GM19193 (cell line): ENCODE measurements at regions not wholly inside any gene's neighbourhood (a gene's known extent, or its start where the extent isn't known, plus 50 kb on each side); places are given as distances from the start of the nearest gene placed in this dataset.

Experiments used
- POLR2A ChIP-seq: IDR thresholded peaks from 4 replicates; pipeline ENCODE4 v1.6.1; 2011; ENCODE audit not compliant: insufficient read depth, insufficient read length; ENCODE audit errors: extremely low read depth

DNA sequence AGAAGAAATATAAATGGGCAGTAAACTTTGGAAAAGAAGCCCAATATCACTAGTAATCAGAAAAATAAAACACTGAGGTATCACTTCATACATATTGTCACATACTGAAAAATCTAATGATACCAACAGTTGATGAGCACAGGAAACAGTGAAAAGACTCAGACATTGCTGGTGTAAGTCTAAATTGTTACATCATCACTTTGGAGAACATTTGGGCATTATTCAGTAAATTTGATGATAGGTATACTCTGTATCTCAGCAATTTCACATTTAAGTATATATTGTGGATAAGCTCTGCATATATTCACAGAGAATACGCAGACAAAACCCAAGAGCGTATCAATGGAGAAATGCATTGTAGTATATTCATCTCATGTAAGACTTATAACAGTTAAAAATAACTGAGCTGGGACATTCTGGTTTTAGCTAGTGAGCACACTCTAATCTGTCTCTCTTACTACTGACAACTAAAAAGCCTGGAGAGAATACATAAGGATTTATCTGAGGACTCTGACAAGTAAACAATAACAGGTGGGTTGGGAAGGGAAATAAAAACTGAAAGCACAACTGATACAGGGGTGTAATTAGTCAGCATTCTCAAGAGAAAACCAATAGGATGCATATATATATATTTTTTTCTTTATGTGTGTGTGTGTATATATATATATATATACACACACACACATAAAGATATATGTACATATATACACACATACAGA, 212.7 kb upstream of the JUN start:
- TF ChIP-seq POLR2A = no peak

DNA sequence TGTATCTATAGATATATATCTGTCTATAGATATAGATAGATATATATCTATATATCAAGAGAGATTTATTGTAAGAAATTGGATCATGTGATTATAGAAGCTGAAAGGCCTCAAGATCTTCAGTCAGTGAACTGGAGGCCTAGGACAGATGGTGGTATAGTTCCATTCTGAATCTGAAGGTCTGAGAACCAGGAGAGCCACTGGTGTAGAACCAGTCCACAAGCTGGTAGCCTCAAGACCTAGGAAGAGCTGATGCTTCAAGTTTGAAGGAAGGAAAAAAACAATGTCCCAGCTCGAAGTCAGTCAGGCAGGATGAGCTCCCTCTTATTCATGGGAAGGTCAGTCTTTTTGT, 213.2 kb upstream of the JUN start:
- no peak for TF ChIP-seq POLR2A

DNA sequence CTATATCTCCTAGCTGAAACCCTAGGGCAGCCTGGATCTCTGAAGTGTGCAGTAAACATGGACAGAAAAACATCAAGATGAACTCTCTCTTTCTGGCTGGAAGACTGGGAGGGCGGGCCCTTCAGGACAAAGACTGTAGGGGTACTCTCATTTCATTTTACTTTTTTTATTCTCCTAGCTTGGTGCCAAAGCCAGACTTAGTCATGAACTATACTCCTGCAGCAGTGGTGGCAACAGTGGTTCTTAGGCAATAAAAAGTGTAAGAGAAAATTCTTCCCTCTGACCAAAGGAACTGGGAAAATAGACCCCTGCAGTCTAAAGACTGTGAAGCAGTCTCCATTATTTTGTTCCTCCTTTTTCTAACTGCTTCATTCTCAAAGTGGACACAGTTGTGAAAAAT, 213.8 kb upstream of the JUN start:
- TF ChIP-seq POLR2A = no peak

DNA sequence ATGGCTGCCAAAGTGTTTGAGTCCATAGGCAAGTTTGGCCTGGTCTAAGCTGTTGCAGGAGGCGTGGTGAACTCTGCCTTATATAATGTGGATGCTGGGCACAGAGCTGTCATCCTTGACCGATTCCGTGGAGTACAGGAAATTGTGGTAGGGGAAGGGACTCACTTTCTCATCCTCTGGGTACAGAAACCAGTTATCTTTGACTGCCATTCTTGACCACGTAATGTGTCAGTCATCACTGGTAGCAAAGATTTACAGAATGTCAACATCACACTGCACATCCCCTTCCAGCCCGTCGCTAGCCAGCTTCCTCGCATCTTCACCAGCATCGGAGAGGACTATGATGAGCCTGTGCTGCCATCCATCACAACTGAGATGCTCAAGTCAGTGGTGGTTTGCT, 215.8 kb upstream of the JUN start:
- no peak for TF ChIP-seq POLR2A

DNA sequence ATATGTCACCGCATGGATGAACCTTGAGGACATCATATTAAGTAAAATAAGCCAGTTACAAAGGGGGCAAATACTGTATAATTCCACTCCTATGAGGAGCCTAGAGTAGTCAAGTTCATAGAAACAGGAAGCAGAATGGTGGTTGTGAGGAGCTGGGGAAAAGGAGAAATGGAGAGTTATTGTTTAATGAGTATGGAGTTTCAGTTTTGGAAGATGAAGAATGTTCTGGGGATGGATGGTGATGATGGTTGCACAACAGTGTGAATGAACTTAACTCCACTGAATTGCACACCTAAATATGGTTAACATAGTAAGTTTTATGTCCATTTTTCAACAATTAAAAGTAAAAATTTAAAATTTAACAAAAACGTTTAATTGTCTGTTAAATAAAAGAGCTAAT, 220.9 kb upstream of the JUN start:
- TF ChIP-seq POLR2A = no peak

DNA sequence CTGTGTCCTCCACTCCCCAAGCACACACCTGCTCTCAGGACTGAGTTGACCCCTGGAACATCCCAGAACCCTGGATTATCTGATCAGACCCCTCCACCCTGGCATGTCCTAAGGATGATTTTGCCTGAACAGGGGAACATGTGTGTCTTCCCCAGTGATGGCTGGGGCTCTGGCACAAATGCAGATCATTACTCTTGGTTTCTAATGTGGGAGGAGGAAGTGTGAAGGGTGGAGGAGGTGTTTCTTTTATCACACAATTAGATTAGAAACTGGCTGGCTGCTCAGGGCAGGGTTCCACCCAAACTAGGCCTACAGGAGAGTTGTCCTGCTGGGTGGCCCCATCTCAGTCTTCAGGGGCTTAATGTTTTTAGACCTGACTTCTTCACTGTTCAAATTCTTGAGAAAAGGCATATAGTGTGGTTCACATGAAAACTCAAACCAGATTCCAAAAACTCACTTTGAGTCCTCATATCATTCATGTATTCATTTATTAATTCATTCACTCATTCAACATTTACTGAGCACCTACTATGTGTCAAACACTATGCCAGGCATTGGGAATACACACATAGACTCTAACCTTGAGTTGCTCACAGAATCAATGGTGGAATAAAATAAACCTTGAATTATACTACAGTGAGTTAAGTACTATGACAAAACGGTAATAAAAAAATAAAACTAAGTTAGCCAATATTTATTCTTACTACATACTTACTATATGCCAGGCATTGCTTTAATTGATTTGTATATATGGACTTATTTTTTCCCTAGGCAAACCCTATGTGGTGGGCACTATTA, 221.8 kb upstream of the JUN start:
- no peak for TF ChIP-seq POLR2A

DNA sequence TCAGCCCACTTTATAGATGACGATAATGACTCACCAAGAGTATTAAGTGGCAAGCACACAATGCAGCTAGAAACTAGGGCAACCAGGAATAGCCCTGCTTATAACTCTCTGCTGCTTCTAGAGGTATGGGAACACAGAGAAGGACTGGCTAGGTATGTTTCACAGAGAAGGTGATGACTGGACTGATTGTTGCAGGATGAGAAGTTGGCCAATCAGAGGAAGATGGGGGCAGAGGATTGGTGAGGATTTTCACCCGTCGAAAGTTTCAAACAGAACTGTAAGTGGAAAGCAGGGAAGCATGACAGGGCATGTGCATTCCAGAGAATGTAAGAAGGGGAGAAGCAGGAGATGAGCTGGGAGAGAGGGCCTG, 222.4 kb upstream of the JUN start:
- TF ChIP-seq POLR2A = no peak

DNA sequence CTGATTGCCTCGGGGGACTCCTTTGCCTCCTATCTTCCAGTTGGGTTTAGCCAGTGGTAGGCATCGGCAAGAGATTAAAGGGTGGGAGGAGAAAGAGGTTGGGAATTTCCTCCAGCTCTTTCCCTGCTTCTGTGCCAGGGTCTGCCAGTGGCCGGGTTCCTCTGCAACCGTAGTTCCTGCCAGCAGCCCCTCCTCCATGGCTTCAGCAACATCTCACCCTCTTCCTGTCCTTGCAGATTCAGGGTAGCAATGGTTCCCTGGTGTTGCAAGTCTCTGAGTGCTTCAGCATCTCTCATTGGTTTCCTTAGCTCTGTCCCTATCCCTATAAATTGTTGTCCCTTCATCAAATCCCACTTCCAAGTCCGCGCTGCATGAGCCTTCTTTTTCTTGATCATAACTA, 223.1 kb upstream of the JUN start:
- TF ChIP-seq POLR2A = no peak

DNA sequence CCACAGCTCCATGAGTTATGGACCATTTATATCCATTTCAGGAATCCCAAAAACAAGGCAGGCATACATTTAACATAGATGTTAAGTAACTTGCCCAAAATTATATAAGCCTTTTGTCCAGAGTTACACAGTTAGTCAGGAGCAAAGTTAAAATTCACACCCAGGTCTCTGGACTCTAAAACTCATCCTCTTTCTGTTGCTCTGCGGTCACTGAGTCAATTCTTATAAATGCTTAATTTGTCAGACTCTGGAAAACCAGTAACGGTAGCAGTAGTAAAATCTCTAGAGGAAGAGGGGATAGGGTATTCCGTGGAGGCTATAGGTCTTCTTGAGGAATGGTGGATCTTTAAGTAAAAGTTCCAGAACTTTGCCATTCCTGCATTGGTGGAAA, 223.6 kb upstream of the JUN start:
- no peak for TF ChIP-seq POLR2A

DNA sequence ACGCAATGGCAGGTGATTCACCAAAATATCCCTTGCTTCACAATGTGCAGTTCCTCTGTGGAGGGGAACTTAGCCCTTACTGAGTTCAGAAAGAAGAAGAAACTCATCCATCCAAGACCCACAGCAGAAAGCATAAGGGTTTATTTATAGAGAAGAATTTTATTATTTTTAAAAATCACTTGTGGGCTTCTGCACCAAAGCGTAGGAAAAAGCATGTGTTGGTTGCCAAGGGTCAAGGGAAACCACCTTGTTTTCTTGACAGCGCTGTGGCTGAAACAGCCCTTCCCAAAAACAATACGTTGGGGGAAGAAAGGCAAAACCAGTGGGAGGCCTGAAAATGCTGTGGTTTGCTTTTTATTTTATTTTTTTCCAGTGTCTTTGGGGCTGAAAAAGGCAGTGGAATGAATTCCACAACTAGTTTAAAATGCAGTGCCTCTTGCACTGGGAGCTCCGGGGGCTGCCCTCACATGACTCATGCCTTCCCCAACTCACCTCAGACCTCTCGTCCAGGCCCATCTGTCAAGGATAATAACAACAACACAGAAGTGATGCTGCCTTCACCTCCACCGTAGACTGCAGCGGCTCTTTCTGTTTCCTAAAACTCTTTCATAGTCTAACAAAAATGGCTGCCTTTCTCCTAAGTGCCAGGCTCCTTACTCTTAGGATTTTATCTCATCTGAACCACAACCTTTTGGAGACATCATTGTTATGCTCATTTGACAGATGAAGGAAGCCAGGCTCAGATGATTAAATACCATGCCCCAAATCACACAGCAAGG, 224.2 kb upstream of the JUN start:
- no peak for TF ChIP-seq POLR2A

DNA sequence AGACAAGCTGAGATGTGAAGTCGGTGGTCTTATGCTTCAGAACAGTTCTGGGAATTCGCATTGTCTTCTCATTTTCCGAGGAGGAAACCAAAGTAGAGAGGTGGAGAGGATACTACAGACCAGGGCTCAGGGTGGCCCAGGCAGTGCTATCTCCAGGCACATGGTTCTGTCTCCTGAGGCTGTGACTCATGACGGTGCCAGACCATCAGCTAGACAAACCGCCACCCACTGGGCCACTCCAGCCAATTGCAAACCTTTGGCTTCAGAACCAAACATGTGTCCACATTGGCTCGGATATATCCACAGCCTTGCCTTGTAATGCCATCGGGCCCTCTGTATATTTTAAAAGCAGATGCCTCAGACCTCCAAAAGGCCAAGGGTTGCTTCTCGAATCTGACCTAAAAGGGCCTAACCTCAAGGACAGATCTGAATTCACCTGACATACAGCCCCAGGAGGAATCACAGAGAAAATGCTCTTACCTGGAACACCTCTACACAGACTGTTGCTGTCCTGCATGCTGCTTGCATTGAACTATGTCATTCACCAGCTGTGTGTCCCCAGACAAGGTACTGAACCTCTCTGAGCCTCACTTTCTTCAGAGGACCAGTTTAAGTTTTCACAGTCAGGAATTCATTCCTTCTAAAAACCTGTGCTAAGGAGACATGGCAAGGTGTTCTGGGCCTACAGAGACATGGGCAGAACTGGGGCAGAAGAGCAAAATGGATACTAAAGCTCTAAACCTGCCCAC, 224.9 kb upstream of the JUN start:
- TF ChIP-seq POLR2A = no peak

DNA sequence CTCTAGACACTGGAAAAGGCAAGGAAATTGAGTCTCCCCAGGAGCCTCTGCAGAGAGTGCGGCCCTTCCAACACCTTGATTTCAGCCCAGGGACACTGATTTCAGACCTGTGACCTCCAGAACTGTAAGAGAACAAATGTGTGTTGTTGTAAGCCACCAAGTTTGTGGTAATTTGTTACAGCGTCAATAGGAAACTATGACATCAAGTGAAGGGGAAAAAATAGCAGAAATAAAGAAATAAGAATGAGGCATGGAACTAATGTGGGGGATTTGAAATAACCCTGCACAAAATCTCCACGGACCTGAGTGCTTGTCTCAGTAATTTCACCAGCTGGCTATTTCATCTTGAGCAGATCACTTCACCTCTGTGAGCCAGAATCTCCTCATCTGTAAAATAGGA, 227.8 kb upstream of the JUN start:
- TF ChIP-seq POLR2A = no peak

DNA sequence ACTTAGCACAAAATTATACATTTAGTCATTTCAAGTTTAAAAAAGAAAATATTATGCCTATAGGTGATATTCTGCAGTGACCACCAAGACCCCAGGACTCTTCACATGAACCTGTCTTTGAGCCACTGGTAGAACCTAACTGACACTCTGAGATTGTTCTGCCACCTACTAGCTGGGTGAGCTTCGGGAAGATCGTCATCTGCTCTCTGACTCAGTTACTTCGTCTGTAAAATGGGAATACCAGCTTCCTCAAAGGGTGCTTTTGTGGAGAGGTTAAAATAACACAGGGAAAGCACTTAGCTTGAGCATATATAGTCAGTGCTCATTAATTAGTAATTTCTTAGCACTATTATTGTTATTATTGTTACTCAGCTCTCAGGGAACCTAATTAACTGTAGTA, 228.5 kb upstream of the JUN start:
- no peak for TF ChIP-seq POLR2A

DNA sequence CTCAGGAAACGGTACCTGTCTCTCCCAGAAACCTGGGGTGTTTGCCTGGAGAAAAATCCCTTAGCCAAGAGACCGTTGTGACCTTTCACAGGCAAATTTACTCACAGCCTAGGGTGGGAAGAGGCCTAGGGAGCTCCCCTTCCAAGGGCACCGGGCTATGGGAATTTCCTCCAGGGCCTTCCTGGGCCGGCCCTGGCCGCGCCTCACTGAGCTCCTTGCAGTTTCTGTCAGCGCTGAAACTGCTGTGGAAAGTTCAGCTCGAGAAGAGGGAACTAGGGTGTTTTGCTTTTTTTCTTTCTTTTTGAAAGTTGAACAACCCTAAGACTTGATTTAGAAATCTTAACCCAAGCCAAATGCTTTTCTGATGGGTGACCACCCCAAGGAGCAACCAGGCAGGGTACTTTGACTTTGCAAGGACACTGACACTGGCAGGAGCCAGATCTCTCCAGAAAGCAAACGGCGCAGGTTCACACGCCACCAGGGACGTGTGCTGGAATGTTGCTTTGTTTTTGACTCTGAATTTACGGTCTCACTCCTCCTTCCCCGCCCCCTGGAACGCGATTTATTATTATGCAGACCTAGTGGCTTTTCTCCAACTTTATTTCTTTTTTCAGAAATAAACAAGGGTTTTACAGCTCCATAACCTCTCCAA, 229.6 kb upstream of the JUN start:
- TF ChIP-seq POLR2A = no peak

DNA sequence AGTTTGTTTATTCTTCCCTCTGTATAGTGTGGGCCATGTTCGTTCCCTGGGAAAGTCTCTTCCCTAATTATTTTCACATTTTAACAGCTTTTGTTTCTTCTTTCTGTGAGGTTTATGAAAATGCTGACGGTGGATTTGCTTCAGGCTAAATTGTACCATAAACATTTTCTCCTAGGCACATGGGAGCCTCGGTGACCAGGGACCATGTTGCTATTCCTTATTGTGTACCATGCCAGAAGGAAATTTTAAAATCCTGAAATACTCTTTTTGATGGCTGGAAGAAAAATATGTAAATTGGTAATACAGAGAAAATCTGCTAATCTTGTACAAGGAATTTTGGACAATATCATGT, 230.1 kb upstream of the JUN start:
- no peak for TF ChIP-seq POLR2A
